ENCODE measurements at regions not wholly inside any gene's neighbourhood (a gene's known extent, or its start where the extent isn't known, plus 50 kb on each side); places are given as distances from the start of the nearest gene placed in this dataset.

DNA sequence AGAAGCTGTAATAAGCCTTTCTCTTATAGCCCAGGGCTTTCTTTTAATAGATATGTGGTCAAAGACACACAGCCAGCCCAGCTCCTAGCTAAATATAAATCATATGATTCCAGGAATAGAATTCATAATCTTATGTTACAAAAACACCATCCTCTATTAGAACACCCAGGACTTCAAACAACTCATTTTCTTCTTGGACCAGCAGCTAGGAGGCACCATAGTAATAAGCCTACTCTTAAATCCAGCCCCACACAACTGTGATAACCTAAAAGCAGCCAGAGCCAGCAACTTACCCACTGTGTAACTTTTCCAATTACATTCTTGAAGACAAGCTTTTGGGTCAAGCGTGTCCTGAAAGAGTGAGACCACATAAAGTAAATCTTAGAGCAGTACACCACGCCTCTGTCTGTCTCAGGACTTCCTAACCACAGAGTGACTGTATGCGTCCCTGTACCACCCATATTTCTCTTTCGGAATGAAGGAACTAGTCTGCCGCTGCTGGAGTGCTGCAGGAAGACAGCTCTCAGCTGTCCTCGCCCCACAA lies 223.8 kb downstream of the TLE1 start:
- ATAC-seq (no peak), FAIRE-seq (no peak), DNase-seq (ENCODE audit: extremely low read depth in 1 of 4, low spot score in 3 of 4) (no peak)
- Histone ChIP-seq H3K9me1 (ENCODE audit: control insufficient read depth, insufficient read depth, low read length) (no peaks in the 10 kb centered on the region), H3K4me2 (ENCODE audit: insufficient read depth, low read length) (no peak overlapping the region), H3K9ac (ENCODE audit: insufficient read depth in 1 of 2, low read depth in 2 of 2, low read length in 2 of 2) (no peak overlapping the region), H3K79me2 (ENCODE audit: control insufficient read depth, insufficient read depth, low read length) (no peaks in the 10 kb centered on the region), H3K27me3 (ENCODE audit: control insufficient read depth in 2 of 2, insufficient read depth in 2 of 2, low read length in 2 of 2) (no peaks in the 10 kb centered on the region), H4K20me1 (replicated peaks; ENCODE audit: control insufficient read depth, insufficient read depth, low read length) (no peaks in the 10 kb centered on the region), H3K9me3 (replicated peaks; ENCODE audit: control insufficient read depth, insufficient read depth, low read depth, low read length) (no peaks in the 10 kb centered on the region; the same call in 1 of the 2 replicates), H2AFZ (ENCODE audit: low read depth, low read length) (no peak overlapping the region), H3K4me1 (replicated peaks in 1 of 2; ENCODE audit: control insufficient read depth in 2 of 2, insufficient read depth in 2 of 2, low read length in 2 of 2) (no peaks in the 10 kb centered on the region), H3K4me3 (no peak overlapping the region), H3K36me3 (ENCODE audit: control insufficient read depth, insufficient read depth, low read length) (no peaks in the 10 kb centered on the region), H3K27ac (ENCODE audit: extremely low read depth, low read depth, low read length) (no peak overlapping the region)
- WGBS (ENCODE audit: insufficient coverage, low coverage, missing lambda C conversion rate): 4% methylated on average over 5 of the region's 6 CpGs
- CTCF ChIA-PET (ENCODE audit: low intra/inter-chr PET ratio): no interaction called here
- intact Hi-C loops (cut with micrococcal nuclease) (no loop called here), in situ Hi-C loops (cut with MboI) (no loop called here)
- BruUV-seq (replicated peaks): no TSS peak
- POLR2A ChIA-PET: no interaction called here
- TF ChIP-seq, protein P1, sequence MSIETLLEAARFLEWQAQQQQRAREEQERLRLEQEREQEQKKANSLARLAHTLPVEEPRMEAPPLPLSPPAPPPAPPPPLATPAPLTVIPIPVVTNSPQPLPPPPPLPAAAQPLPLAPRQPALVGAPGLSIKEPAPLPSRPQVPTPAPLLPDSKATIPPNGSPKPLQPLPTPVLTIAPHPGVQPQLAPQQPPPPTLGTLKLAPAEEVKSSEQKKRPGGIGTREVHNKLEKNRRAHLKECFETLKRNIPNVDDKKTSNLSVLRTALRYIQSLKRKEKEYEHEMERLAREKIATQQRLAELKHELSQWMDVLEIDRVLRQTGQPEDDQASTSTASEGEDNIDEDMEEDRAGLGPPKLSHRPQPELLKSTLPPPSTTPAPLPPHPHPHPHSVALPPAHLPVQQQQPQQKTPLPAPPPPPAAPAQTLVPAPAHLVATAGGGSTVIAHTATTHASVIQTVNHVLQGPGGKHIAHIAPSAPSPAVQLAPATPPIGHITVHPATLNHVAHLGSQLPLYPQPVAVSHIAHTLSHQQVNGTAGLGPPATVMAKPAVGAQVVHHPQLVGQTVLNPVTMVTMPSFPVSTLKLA (conservative IDR thresholded peaks at IDR 0.05): no peak
- TF ChIP-seq, protein P2, sequence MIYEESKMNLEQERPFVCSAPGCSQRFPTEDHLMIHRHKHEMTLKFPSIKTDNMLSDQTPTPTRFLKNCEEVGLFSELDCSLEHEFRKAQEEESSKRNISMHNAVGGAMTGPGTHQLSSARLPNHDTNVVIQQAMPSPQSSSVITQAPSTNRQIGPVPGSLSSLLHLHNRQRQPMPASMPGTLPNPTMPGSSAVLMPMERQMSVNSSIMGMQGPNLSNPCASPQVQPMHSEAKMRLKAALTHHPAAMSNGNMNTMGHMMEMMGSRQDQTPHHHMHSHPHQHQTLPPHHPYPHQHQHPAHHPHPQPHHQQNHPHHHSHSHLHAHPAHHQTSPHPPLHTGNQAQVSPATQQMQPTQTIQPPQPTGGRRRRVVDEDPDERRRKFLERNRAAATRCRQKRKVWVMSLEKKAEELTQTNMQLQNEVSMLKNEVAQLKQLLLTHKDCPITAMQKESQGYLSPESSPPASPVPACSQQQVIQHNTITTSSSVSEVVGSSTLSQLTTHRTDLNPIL (CRISPR knock-in tag; IDR thresholded peaks at IDR 0.05): no peak
- TF ChIP-seq SMAD1 (IDR thresholded peaks at IDR 0.05; ENCODE audit: low read depth, low read length, partially characterized antibody) (no peak), ESRRA (IDR thresholded peaks at IDR 0.05; ENCODE audit: borderline replicate concordance, low read depth) (no peak)
